ENCODE measurements at regions not wholly inside any gene's neighbourhood (a gene's known extent, or its start where the extent isn't known, plus 50 kb on each side); places are given as distances from the start of the nearest gene placed in this dataset.
"Not testable (repeated sequence)": the region's sequence is repeated elsewhere in the genome, so short reads cannot be mapped to it uniquely, and the experiment has no call there.

GRCh38 chr3:118527514-118528044, 507.1 kb downstream of the IGSF11 start:
- Mint-ChIP-seq H3K4me1 (no peaks in the 10 kb centered on the region), H3K36me3 (no peaks in the 10 kb centered on the region), H3K27ac (no peak overlapping the region), H3K4me3 (no peak overlapping the region), H3K9me3 (no peaks in the 10 kb centered on the region), H3K27me3 (no peaks in the 10 kb centered on the region)

- Mint-ChIP-seq H3K27me3 (no peaks in the 10 kb centered on the region), H3K36me3 (no peaks in the 10 kb centered on the region), H3K9me3 (no peaks in the 10 kb centered on the region), H3K4me3 (no peak overlapping the region), H3K4me1 (no peaks in the 10 kb centered on the region), H3K27ac (no peak overlapping the region)
Observed at GRCh38 chr3:118529554-118529953, 505.1 kb downstream of the IGSF11 start.

- Mint-ChIP-seq H3K27me3 (no peaks in the 10 kb centered on the region), H3K4me3 (no peak overlapping the region), H3K9me3 (no peaks in the 10 kb centered on the region), H3K27ac (no peak overlapping the region), H3K36me3 (no peaks in the 10 kb centered on the region), H3K4me1 (no peaks in the 10 kb centered on the region)
Observed at GRCh38 chr3:118530350-118530922, 504.2 kb downstream of the IGSF11 start.

- not testable (repeated sequence) for H3K4me3 Mint-ChIP-seq, H3K36me3 Mint-ChIP-seq, H3K27ac Mint-ChIP-seq, H3K27me3 Mint-ChIP-seq, H3K9me3 Mint-ChIP-seq, H3K4me1 Mint-ChIP-seq
Observed at GRCh38 chr3:118530927-118531356, 503.7 kb downstream of the IGSF11 start.

GRCh38 chr3:118531816-118532215, 502.8 kb downstream of the IGSF11 start:
- no peak overlapping the region for H3K4me3 Mint-ChIP-seq
- H3K4me1 Mint-ChIP-seq: no peaks in the 10 kb centered on the region
- H3K9me3 Mint-ChIP-seq: peaks cover 3% of the 10 kb centered on the region
- no peak overlapping the region for H3K27ac Mint-ChIP-seq
- H3K36me3 Mint-ChIP-seq: no peaks in the 10 kb centered on the region
- no peaks in the 10 kb centered on the region for H3K27me3 Mint-ChIP-seq

- no peaks in the 10 kb centered on the region for H3K27me3 Mint-ChIP-seq
- no peaks in the 10 kb centered on the region for H3K36me3 Mint-ChIP-seq
- H3K27ac Mint-ChIP-seq: no peak overlapping the region
- H3K4me1 Mint-ChIP-seq: no peaks in the 10 kb centered on the region
- H3K4me3 Mint-ChIP-seq: no peak overlapping the region
- peaks cover 5% of the 10 kb centered on the region for H3K9me3 Mint-ChIP-seq
Observed at GRCh38 chr3:118533676-118534075, 501.0 kb downstream of the IGSF11 start.

GRCh38 chr3:118534519-118534918, 500.1 kb downstream of the IGSF11 start:
- H3K36me3 Mint-ChIP-seq: no peaks in the 10 kb centered on the region
- H3K27me3 Mint-ChIP-seq: no peaks in the 10 kb centered on the region
- no peak overlapping the region for H3K4me3 Mint-ChIP-seq
- H3K4me1 Mint-ChIP-seq: no peaks in the 10 kb centered on the region
- no peak overlapping the region for H3K27ac Mint-ChIP-seq
- peaks cover 9% of the 10 kb centered on the region for H3K9me3 Mint-ChIP-seq

- H3K27me3 Mint-ChIP-seq: no peaks in the 10 kb centered on the region
- peaks cover 11% of the 10 kb centered on the region for H3K9me3 Mint-ChIP-seq
- no peaks in the 10 kb centered on the region for H3K4me1 Mint-ChIP-seq
- no peaks in the 10 kb centered on the region for H3K36me3 Mint-ChIP-seq
- no peak overlapping the region for H3K4me3 Mint-ChIP-seq
- H3K27ac Mint-ChIP-seq: no peak overlapping the region
Observed at GRCh38 chr3:118536764-118537163, 497.9 kb downstream of the IGSF11 start.

- Mint-ChIP-seq H3K4me1 (no peaks in the 10 kb centered on the region), H3K9me3 (peaks cover 15% of the 10 kb centered on the region), H3K27me3 (no peaks in the 10 kb centered on the region), H3K27ac (no peak overlapping the region), H3K36me3 (no peaks in the 10 kb centered on the region), H3K4me3 (no peak overlapping the region)
Observed at GRCh38 chr3:118537454-118537853, 497.2 kb downstream of the IGSF11 start.

- H3K4me1 Mint-ChIP-seq: no peaks in the 10 kb centered on the region
- H3K27me3 Mint-ChIP-seq: no peaks in the 10 kb centered on the region
- peaks cover 16% of the 10 kb centered on the region for H3K9me3 Mint-ChIP-seq
- H3K27ac Mint-ChIP-seq: no peak overlapping the region
- H3K4me3 Mint-ChIP-seq: no peak overlapping the region
- no peaks in the 10 kb centered on the region for H3K36me3 Mint-ChIP-seq
Observed at GRCh38 chr3:118538187-118538586, 496.5 kb downstream of the IGSF11 start.

GRCh38 chr3:118539820-118540447, 494.7 kb downstream of the IGSF11 start:
- not testable (repeated sequence) for H3K4me3 Mint-ChIP-seq, H3K4me1 Mint-ChIP-seq, H3K27me3 Mint-ChIP-seq, H3K27ac Mint-ChIP-seq, H3K36me3 Mint-ChIP-seq
- H3K9me3 Mint-ChIP-seq: peaks cover 19% of the 10 kb centered on the region

- H3K27ac Mint-ChIP-seq, H3K27me3 Mint-ChIP-seq, H3K4me3 Mint-ChIP-seq, H3K36me3 Mint-ChIP-seq, H3K4me1 Mint-ChIP-seq: not testable (repeated sequence)
- H3K9me3 Mint-ChIP-seq: peaks cover 20% of the 10 kb centered on the region
Observed at GRCh38 chr3:118540448-118540821, 494.2 kb downstream of the IGSF11 start.

GRCh38 chr3:118540826-118541225, 493.8 kb downstream of the IGSF11 start:
- no peaks in the 10 kb centered on the region for H3K4me1 Mint-ChIP-seq
- no peak overlapping the region for H3K4me3 Mint-ChIP-seq
- no peaks in the 10 kb centered on the region for H3K27me3 Mint-ChIP-seq
- no peaks in the 10 kb centered on the region for H3K36me3 Mint-ChIP-seq
- peaks cover 20% of the 10 kb centered on the region for H3K9me3 Mint-ChIP-seq
- no peak overlapping the region for H3K27ac Mint-ChIP-seq

GRCh38 chr3:118541796-118542195, 492.9 kb downstream of the IGSF11 start:
- Mint-ChIP-seq H3K4me1 (no peaks in the 10 kb centered on the region), H3K27me3 (no peaks in the 10 kb centered on the region), H3K36me3 (no peaks in the 10 kb centered on the region), H3K4me3 (no peak overlapping the region), H3K9me3 (peaks cover 17% of the 10 kb centered on the region), H3K27ac (no peak overlapping the region)

- H3K9me3 Mint-ChIP-seq: peaks cover 15% of the 10 kb centered on the region
- no peak overlapping the region for H3K4me3 Mint-ChIP-seq
- no peaks in the 10 kb centered on the region for H3K4me1 Mint-ChIP-seq
- no peak overlapping the region for H3K27ac Mint-ChIP-seq
- H3K36me3 Mint-ChIP-seq: no peaks in the 10 kb centered on the region
- H3K27me3 Mint-ChIP-seq: no peaks in the 10 kb centered on the region
Observed at GRCh38 chr3:118543832-118544231, 490.8 kb downstream of the IGSF11 start.

- H3K27me3 Mint-ChIP-seq: no peaks in the 10 kb centered on the region
- no peaks in the 10 kb centered on the region for H3K4me1 Mint-ChIP-seq
- H3K27ac Mint-ChIP-seq: no peak overlapping the region
- no peak overlapping the region for H3K4me3 Mint-ChIP-seq
- H3K9me3 Mint-ChIP-seq: peaks cover 12% of the 10 kb centered on the region
- no peaks in the 10 kb centered on the region for H3K36me3 Mint-ChIP-seq
Observed at GRCh38 chr3:118544458-118544857, 490.2 kb downstream of the IGSF11 start.

GRCh38 chr3:118548434-118548833, 486.2 kb downstream of the IGSF11 start:
- H3K36me3 Mint-ChIP-seq: no peaks in the 10 kb centered on the region
- no peak overlapping the region for H3K27ac Mint-ChIP-seq
- H3K4me3 Mint-ChIP-seq: no peak overlapping the region
- no peaks in the 10 kb centered on the region for H3K4me1 Mint-ChIP-seq
- H3K27me3 Mint-ChIP-seq: no peaks in the 10 kb centered on the region
- peaks cover 4% of the 10 kb centered on the region for H3K9me3 Mint-ChIP-seq
